ENCODE measurements at regions not wholly inside any gene's neighbourhood (a gene's known extent, or its start where the extent isn't known, plus 50 kb on each side); places are given as distances from the start of the nearest gene placed in this dataset.

DNA sequence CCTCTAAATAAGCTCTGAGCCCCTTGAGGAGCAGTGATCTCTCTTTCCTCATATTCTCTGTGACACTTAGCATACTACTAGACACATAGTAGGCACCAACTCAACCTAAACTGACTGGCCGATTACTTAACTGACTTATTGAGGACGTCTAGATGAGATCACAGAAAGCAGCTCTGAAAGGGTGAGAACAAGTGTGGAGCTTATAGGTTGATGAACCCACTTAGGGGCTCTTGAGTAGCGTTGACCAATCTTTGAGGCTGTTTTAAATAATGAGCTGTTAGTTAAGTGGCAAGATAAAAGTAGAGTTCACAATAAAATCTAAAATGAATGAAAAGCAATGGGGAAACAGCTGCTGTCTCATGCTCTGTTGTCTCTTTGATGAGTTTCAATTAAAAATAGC, 124.7 kb upstream of the TNPO1 start:
- Histone ChIP-seq H3K79me2 (ENCODE audit: insufficient read depth, low read length) (no peaks in the 10 kb centered on the region), H3K27ac (ENCODE audit: low read length) (no peak overlapping the region), H3K36me3 (ENCODE audit: insufficient read depth, low read length) (no peaks in the 10 kb centered on the region), H3K9me3 (ENCODE audit: insufficient read depth, low read length, severe bottlenecking) (no peaks in the 10 kb centered on the region), H3K27me3 (ENCODE audit: insufficient read depth, low read length, poor library complexity) (peaks cover 19% of the 10 kb centered on the region), H4K20me1 (ENCODE audit: insufficient read depth, low read length) (no peaks in the 10 kb centered on the region), H3K9ac (ENCODE audit: low read depth, low read length) (no peak overlapping the region), H3K4me2 (ENCODE audit: insufficient read depth, low read length) (no peak overlapping the region), H3K4me3 (ENCODE audit: low read depth in 1 of 2, low read length in 2 of 2) (no peak overlapping the region), H2AFZ (ENCODE audit: low read depth, low read length) (no peak overlapping the region), H3K4me1 (ENCODE audit: insufficient read depth, low read length) (no peaks in the 10 kb centered on the region)
- DNase-seq (no peak), ATAC-seq (ENCODE audit: insufficient read depth, low read depth) (no peak)
- TF ChIP-seq EZH2 (IDR thresholded peaks at IDR 0.05; ENCODE audit: borderline replicate concordance, low read depth, low read length, severe bottlenecking) = no peak
- TF ChIP-seq, protein P1, sequence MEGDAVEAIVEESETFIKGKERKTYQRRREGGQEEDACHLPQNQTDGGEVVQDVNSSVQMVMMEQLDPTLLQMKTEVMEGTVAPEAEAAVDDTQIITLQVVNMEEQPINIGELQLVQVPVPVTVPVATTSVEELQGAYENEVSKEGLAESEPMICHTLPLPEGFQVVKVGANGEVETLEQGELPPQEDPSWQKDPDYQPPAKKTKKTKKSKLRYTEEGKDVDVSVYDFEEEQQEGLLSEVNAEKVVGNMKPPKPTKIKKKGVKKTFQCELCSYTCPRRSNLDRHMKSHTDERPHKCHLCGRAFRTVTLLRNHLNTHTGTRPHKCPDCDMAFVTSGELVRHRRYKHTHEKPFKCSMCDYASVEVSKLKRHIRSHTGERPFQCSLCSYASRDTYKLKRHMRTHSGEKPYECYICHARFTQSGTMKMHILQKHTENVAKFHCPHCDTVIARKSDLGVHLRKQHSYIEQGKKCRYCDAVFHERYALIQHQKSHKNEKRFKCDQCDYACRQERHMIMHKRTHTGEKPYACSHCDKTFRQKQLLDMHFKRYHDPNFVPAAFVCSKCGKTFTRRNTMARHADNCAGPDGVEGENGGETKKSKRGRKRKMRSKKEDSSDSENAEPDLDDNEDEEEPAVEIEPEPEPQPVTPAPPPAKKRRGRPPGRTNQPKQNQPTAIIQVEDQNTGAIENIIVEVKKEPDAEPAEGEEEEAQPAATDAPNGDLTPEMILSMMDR (IDR thresholded peaks at IDR 0.05; ENCODE audit: borderline replicate concordance, extremely low read depth, low read length, poor library complexity, severe bottlenecking) = no peak

DNA sequence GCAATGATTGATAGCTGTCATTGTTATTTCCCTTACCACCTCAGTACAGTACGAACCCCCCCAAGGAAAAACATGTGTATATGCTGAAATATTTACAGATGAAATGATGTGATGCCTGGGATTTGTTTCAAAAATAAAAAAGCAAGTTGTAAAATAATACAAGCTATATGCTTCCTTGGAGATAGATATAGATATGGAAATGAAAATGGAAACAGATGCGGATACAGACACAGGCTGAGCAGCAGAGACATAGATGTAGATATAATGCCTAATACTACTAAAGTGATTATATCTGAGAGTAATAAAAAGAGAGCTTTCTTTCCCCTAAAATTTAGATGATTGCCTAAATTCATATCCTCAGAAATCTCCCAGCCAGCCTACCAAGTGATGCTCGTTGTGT, 127.5 kb upstream of the TNPO1 start:
- H3K9ac ChIP-seq (ENCODE audit: low read depth, low read length) = no peak overlapping the region
- no peak for ATAC-seq (ENCODE audit: insufficient read depth, low read depth)
- no peak overlapping the region for H3K27ac ChIP-seq (ENCODE audit: low read length)
- TF ChIP-seq EZH2 (IDR thresholded peaks at IDR 0.05; ENCODE audit: borderline replicate concordance, low read depth, low read length, severe bottlenecking) = no peak
- TF ChIP-seq, protein P1 (IDR thresholded peaks at IDR 0.05; ENCODE audit: borderline replicate concordance, extremely low read depth, low read length, poor library complexity, severe bottlenecking) = no peak
- H3K9me3 ChIP-seq (ENCODE audit: insufficient read depth, low read length, severe bottlenecking) = no peaks in the 10 kb centered on the region
- no peak for DNase-seq
- H4K20me1 ChIP-seq (ENCODE audit: insufficient read depth, low read length) = no peaks in the 10 kb centered on the region
- no peaks in the 10 kb centered on the region for H3K36me3 ChIP-seq (ENCODE audit: insufficient read depth, low read length)
- H3K4me3 ChIP-seq (ENCODE audit: low read depth in 1 of 2, low read length in 2 of 2) = no peak overlapping the region
- H3K4me2 ChIP-seq (ENCODE audit: insufficient read depth, low read length) = no peak overlapping the region
- no peaks in the 10 kb centered on the region for H3K79me2 ChIP-seq (ENCODE audit: insufficient read depth, low read length)
- H3K4me1 ChIP-seq (ENCODE audit: insufficient read depth, low read length) = no peaks in the 10 kb centered on the region
- peaks cover 13% of the 10 kb centered on the region for H3K27me3 ChIP-seq (ENCODE audit: insufficient read depth, low read length, poor library complexity)
- H2AFZ ChIP-seq (ENCODE audit: low read depth, low read length) = no peak overlapping the region

DNA sequence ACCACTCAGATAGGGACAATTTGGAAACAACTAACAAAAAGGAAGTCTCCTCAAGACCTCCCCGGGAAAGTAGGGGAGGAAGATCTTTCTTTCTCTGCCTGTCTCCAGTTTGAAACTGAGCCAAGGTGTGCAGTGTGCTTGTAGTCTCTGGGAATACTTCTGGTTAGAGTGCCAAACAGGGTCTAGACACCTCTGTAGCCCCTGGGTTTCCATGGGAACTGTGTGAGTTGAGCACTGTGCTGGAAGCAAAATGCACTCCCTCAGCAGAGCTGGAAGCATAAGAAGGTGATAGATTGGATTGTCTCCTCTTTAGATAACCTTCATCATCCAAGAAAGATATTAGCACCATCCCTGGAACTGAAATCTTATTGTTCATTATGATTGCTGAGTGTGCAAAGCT, 129.2 kb upstream of the TNPO1 start:
- H3K79me2 ChIP-seq (ENCODE audit: insufficient read depth, low read length) = no peaks in the 10 kb centered on the region
- H4K20me1 ChIP-seq (ENCODE audit: insufficient read depth, low read length) = no peaks in the 10 kb centered on the region
- no peak overlapping the region for H3K9ac ChIP-seq (ENCODE audit: low read depth, low read length)
- H3K4me3 ChIP-seq (ENCODE audit: low read depth in 1 of 2, low read length in 2 of 2) = no peak overlapping the region
- DNase-seq (no peak), ATAC-seq (ENCODE audit: insufficient read depth, low read depth) (no peak)
- peaks cover 13% of the 10 kb centered on the region for H3K27me3 ChIP-seq (ENCODE audit: insufficient read depth, low read length, poor library complexity)
- H3K36me3 ChIP-seq (ENCODE audit: insufficient read depth, low read length) = no peaks in the 10 kb centered on the region
- H3K4me1 ChIP-seq (ENCODE audit: insufficient read depth, low read length) = no peaks in the 10 kb centered on the region
- no peak overlapping the region for H3K27ac ChIP-seq (ENCODE audit: low read length)
- H3K4me2 ChIP-seq (ENCODE audit: insufficient read depth, low read length) = no peak overlapping the region
- no peak for TF ChIP-seq EZH2 (IDR thresholded peaks at IDR 0.05; ENCODE audit: borderline replicate concordance, low read depth, low read length, severe bottlenecking)
- TF ChIP-seq, protein P1 (IDR thresholded peaks at IDR 0.05; ENCODE audit: borderline replicate concordance, extremely low read depth, low read length, poor library complexity, severe bottlenecking) = no peak
- no peak overlapping the region for H2AFZ ChIP-seq (ENCODE audit: low read depth, low read length)
- no peaks in the 10 kb centered on the region for H3K9me3 ChIP-seq (ENCODE audit: insufficient read depth, low read length, severe bottlenecking)

DNA sequence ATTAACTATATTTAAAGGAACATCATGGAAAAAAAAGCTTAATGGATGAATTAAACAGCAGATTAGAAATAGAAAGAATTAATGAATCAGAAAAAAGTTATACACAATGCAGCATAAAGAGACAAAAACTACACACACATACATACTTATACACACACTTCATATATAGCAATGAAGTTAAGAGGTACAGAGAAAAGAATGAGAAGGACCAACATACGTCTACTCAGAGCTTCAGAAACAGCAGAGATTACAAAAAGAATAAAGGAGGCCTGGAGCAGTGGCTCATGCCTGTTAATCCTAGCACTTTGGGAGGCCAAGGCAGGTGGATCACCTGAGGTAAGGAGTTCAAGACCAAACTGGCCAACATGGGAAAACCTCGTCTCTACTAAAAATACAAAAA, 133.9 kb upstream of the TNPO1 start:
- Histone ChIP-seq H3K27ac (ENCODE audit: low read length) (no peak overlapping the region), H3K4me2 (ENCODE audit: insufficient read depth, low read length) (no peak overlapping the region), H3K9me3 (ENCODE audit: insufficient read depth, low read length, severe bottlenecking) (no peaks in the 10 kb centered on the region), H3K4me3 (ENCODE audit: low read depth in 1 of 2, low read length in 2 of 2) (no peak overlapping the region), H3K27me3 (ENCODE audit: insufficient read depth, low read length, poor library complexity) (peaks cover 3% of the 10 kb centered on the region), H2AFZ (ENCODE audit: low read depth, low read length) (no peak overlapping the region), H4K20me1 (ENCODE audit: insufficient read depth, low read length) (no peaks in the 10 kb centered on the region), H3K4me1 (ENCODE audit: insufficient read depth, low read length) (no peaks in the 10 kb centered on the region), H3K36me3 (ENCODE audit: insufficient read depth, low read length) (no peaks in the 10 kb centered on the region), H3K9ac (ENCODE audit: low read depth, low read length) (no peak overlapping the region), H3K79me2 (ENCODE audit: insufficient read depth, low read length) (no peaks in the 10 kb centered on the region)
- DNase-seq = no peak
- TF ChIP-seq, protein P1 (IDR thresholded peaks at IDR 0.05; ENCODE audit: borderline replicate concordance, extremely low read depth, low read length, poor library complexity, severe bottlenecking) = no peak
- no peak for TF ChIP-seq EZH2 (IDR thresholded peaks at IDR 0.05; ENCODE audit: borderline replicate concordance, low read depth, low read length, severe bottlenecking)
- no peak for ATAC-seq (ENCODE audit: insufficient read depth, low read depth)
